Fibroblast of villous mesenchyme (primary cell): ENCODE measurements at regions not wholly inside any gene's neighbourhood (a gene's known extent, or its start where the extent isn't known, plus 50 kb on each side); places are given as distances from the start of the nearest gene placed in this dataset.
A peak's percentile ranks its signal among the peaks of the same experiment; 100 is the strongest.

Experiments
- DNase-seq: peaks from one replicate; pipeline ENCODE4 v3.0.0-alpha.2; 2010; ENCODE audit warnings: low read depth
- H3K4me3 ChIP-seq: 2 replicates; pipeline ENCODE4 v1.5.1; 2011; ENCODE audit warnings: low read depth, mild to moderate bottlenecking, low read length
- TF ChIP-seq, protein P1 (sequence below): IDR thresholded peaks from 2 replicates; pipeline ENCODE4 v1.5.1; 2012; ENCODE audit warnings: low read depth, mild to moderate bottlenecking, low read length; ENCODE audit not compliant: insufficient read depth

DNA sequence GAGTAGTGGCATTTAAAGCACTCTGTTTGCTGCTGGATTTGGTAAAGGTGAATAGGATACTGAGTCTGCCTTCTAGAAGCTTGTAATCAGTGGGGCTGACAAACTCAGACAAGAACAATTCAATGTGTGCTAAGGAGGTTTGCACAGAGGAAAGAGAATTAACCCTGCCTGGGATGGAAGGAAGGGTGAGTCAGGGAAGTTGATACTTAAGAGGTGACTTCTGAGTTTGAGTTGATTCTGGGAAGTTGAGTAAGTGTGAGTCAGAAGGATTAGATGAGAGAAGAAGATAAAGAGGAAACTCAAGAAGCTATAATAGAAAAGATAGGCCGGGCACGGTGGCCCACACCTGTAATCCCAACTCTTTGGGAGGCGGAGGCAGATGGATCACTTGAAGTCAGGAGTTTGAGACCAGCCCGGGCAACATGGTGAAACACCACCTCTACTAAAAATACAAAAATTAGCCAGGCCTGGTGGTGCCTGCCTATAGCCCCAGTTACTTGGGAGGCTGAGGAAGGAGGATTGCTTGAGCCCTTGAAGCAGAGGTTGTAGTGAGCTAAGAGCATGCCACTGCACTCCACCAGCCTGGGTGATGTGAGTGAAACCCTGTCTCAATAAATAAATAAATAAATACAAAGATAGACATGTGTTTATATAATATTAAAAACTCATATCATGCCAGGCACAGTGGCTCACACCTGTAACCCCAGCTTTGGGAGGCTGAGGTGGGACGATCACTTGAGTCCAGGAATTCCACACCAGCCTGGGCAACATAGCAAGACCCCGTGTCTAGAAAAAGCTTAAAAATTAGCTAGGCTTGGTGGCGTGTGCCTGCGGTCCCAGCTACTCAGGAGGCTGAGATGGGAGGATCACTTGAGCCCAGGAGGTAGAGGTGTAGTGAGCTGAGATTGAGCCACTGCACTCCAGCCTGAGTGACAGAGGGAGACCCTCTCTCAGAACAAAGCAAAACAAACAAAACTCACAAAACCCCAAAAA is 126.8 kb upstream of the CPM start:
- no peak overlapping the region for H3K4me3 ChIP-seq
- peak; percentile 79 for DNase-seq
- TF ChIP-seq, protein P1, sequence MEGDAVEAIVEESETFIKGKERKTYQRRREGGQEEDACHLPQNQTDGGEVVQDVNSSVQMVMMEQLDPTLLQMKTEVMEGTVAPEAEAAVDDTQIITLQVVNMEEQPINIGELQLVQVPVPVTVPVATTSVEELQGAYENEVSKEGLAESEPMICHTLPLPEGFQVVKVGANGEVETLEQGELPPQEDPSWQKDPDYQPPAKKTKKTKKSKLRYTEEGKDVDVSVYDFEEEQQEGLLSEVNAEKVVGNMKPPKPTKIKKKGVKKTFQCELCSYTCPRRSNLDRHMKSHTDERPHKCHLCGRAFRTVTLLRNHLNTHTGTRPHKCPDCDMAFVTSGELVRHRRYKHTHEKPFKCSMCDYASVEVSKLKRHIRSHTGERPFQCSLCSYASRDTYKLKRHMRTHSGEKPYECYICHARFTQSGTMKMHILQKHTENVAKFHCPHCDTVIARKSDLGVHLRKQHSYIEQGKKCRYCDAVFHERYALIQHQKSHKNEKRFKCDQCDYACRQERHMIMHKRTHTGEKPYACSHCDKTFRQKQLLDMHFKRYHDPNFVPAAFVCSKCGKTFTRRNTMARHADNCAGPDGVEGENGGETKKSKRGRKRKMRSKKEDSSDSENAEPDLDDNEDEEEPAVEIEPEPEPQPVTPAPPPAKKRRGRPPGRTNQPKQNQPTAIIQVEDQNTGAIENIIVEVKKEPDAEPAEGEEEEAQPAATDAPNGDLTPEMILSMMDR = no peak

DNA sequence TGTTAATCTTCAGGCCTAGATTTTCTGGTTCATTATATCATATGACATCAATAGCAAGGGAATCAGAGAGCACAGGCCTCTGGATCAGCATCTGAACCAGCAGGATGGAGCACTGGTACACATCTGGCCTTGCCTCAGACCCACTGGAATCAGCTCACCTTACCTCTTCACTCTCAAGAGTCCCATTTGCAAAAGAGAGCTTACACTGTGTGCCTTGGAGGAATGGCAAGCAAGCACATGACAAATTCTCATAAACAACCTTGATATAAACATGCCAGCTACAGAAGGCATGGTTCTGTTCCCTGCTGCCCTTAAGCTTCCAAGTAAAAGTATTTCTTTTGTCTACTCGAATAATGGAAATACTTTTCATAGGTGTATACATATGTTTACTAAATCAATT is 128.6 kb upstream of the CPM start:
- DNase-seq = no peak
- TF ChIP-seq, protein P1 = no peak
- H3K4me3 ChIP-seq = no peak overlapping the region

DNA sequence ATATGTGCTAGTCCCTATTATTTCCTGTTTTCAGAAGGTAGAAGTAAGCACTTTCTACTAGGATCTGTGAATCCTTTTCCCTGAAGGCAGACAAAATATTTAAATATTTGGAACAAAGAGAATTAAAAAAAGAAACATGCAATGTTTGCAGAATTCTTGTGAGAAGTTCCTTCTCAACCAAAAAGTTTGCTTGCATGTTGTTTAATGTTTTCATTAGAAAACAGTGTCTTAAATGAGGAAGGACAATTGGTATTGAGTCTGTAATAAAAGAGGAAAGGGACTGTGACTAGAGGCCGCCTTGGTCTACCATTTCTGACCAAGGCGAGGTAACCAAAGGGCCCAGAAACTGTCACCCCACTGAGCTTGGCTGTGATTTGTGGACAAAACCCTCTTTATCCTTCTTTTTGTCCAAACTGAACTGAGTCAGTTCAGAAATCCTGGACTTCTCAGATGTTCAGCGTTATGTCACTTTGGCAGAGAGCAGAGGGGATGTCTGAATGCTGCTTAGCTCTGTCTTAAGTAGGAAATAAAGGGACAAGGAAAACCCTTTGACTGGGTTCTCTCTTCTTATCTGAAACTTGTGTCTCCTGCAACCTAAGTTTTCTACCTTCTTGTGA is 129.8 kb upstream of the CPM start:
- no peak overlapping the region for H3K4me3 ChIP-seq
- TF ChIP-seq, protein P1 = no peak
- no peak for DNase-seq

DNA sequence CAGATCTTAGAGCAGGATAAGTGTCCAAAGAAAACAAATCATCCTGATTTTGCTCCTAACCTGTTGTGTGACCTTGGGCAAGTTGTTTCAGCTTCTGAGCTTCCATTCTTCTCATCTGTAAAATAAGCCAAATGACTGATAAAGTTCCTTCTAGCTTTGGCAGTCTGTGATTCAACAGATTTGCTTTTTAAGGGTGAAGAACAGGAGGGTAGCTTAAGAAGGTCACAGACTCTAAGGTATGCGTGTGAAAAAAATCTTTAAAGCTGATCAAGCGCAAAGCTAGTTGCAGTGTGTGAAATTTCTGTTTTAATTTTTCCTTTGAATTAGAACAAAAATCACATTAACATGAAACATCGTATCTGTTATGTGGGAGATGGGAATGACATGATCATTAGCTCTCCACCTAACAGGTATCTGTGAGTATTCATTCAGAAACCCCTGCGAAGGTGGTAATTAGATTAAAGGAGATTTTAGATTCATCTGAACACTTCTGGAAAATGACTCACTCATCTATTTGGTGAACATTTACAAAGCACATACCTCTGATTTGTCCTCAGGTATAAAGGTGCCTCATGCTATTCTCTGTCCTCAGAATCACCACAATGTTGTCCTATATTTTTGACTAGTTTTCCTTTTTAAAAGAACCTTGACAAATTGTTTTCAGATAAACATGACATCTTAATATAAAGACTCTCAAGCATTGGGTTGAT is 131.9 kb upstream of the CPM start:
- TF ChIP-seq, protein P1 = no peak
- H3K4me3 ChIP-seq = no peak overlapping the region
- no peak for DNase-seq

DNA sequence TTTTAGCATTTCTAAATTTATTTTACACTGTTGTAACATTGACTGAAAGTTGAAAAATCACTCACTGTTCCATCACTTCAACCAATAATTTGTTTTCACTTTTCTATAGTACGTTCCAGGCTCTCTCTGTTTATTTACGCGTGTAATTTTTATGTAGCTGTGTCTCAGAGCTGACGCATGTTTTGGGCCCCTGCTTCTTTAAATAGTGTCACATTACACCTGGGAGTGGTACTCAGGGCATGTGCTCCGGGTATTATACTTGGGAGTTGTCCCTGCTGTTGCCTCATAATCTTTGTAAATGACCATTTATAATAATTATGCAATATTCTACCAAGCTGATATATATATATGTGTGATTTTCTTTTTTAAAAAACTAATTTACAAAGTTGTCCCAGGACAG is 132.8 kb upstream of the CPM start:
- no peak overlapping the region for H3K4me3 ChIP-seq
- no peak for DNase-seq
- TF ChIP-seq, protein P1 = no peak

DNA sequence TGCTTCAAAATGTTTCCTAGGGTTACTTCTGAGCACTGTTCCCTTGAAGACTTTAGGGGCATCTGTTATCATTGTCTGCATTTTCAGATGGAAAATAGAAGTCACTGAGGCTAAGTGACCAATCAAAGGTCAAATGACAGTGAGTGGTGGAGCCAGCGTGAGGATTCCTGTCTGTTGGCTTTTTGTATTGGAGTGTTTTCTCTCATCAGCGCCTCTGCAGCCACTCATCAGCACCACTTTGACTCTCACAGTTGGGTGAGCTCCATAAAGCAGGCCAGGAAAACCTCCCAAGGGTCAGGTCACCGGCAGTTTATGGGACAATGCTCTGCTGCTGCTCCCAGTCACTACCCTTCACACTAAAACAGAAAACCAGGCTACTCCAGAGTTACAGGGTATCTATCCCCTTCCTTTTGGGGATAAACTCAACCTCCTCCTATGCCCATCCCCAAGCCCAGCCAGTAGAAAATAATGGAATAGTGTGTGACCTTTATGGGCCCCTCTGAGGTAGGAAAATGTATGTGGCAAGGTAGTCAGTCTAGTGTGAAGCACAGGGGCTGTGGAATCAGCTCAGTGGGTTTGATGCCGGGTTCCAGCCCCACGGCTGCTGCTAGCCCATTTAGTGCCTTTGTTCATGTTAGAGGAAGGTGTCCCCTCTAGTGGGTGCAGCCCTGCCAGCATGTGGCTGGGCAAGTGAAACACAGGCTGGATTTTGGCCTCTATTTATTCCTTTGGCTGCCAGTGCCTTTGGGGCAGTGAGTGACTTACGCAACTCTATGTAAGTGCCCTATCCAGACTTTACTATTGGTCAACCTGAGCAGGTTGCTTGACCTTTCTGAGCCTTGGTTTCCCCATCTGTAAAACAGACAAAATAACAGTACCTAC is 133.8 kb upstream of the CPM start:
- no peak overlapping the region for H3K4me3 ChIP-seq
- no peak for DNase-seq
- TF ChIP-seq, protein P1 = no peak
